Esophagus muscularis mucosa (tissue), 3 donors: ENCODE measurements at regions not wholly inside any gene's neighbourhood (a gene's known extent, or its start where the extent isn't known, plus 50 kb on each side); places are given as distances from the start of the nearest gene placed in this dataset.

Experiments used
- POLR2A ChIP-seq: fragments of 450-650 bp; IDR thresholded peaks from one replicate; pipeline ENCODE4 v1.6.1; 2017; ENCODE audit warnings: antibody characterized with exemption, moderate library complexity, mild to moderate bottlenecking, low read depth
- POLR2AphosphoS5 ChIP-seq, 2 donors: sonication (generic); formaldehyde crosslinking; IDR thresholded peaks; one replicate each; pipeline ENCODE4 v1.6.1; 2017; ENCODE audit warnings: antibody characterized with exemption in 2 of 2
- TF ChIP-seq, protein P1 (sequence below), 3 experiments: fragments of 200-600 bp in 2 of 3; fragments of 450-650 bp in 1 of 3; sonication (generic) in 2 of 3; IDR thresholded peaks; one replicate each; pipeline ENCODE4 v1.5.1; 2017 to 2019; ENCODE audit warnings: antibody characterized with exemption in 3 of 3, mild to moderate bottlenecking in 2 of 3, moderate library complexity in 1 of 3

DNA sequence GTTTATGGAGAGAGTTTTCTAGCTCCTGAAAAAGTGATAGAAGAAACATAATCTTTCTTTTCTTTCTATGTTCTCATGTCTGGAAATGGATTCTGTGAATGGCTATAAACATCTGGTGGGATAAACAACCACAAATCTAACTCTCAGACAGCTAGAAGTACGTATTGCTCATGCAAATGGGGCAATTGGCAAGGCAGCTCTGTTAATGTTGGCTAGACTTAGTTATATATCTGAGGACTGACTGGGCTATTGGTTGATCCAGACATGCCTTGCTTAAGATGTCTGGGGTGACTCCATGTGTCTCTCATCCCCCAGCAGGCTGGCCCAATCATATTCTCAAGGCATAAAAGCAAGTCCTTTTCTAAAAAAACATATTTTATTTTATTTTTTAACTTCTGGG lies 939.2 kb upstream of the NRXN1 start:
- no peak for TF ChIP-seq POLR2A
- TF ChIP-seq POLR2AphosphoS5 (IDR thresholded peaks at IDR 0.05), result no peak
- TF ChIP-seq, protein P1, sequence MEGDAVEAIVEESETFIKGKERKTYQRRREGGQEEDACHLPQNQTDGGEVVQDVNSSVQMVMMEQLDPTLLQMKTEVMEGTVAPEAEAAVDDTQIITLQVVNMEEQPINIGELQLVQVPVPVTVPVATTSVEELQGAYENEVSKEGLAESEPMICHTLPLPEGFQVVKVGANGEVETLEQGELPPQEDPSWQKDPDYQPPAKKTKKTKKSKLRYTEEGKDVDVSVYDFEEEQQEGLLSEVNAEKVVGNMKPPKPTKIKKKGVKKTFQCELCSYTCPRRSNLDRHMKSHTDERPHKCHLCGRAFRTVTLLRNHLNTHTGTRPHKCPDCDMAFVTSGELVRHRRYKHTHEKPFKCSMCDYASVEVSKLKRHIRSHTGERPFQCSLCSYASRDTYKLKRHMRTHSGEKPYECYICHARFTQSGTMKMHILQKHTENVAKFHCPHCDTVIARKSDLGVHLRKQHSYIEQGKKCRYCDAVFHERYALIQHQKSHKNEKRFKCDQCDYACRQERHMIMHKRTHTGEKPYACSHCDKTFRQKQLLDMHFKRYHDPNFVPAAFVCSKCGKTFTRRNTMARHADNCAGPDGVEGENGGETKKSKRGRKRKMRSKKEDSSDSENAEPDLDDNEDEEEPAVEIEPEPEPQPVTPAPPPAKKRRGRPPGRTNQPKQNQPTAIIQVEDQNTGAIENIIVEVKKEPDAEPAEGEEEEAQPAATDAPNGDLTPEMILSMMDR (IDR thresholded peaks at IDR 0.05), result no peak
